GM21528 (cell line): ENCODE measurements at regions not wholly inside any gene's neighbourhood (a gene's known extent, or its start where the extent isn't known, plus 50 kb on each side); places are given as distances from the start of the nearest gene placed in this dataset.

Experiments used
- ATAC-seq: cut with Tn5 transposase; IDR thresholded peaks from one replicate; pipeline ENCODE4 v1.9.1; 2021; ENCODE audit warnings: mild to moderate bottlenecking, moderate library complexity; ENCODE audit not compliant: unreplicated experiment, low FRiP score

DNA sequence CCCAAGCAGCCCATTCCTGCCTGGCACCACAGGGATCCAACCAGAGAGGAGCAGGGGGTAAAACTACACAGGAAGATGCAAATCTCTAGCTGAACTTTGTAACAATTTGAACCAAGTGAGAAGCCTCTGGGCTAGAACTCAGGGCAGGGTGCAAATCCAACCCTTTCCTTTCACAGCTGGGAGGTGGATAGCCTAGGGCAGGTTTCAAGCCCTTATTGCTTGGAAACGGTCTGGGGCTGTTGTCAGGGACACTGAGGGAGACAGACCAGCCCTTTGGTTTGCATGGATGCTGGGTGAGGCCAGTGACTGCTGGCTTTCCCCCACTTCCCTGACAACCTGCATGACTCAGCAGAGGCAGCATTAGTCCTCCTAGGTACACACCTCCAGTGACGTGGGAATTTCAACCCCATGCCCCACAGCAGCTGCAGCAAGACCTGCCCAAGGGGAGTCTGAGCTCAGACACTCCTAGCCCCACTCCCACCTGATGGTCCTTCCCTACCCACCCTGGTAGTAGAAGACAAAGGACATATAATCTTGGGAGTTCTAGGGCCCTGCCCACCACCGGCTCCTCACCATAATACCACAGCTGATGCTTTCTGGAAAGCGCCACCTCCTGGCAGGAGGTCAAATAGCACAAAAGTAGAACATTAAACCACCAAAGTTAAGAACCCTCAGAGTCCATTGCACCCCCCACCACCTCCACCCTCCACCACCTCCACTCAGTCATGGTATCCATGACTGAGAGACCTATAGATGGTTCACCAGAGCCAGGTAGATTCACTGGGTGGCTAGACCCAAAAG lies 797.7 kb upstream of the MAN1A1 start:
- ATAC-seq, result no peak

DNA sequence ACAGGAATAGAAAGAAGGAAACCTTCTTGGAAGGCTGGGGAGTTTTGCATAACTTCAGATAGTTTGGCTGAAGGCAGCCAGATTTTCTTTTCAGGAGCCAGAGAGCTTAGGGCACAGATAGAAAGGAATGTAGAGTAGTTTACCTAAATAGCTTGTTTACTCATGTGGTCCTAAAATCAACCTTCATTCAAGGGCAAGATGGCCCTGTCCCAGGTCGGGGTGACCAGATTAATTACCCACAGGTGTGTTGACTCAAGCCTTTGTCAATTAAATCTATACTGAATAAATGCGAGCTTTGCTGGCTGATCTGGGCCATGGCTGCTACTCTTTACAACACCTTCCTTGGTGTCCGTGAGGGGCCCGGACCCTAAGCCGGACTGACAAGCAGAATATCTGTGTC lies 792.0 kb upstream of the MAN1A1 start:
- ATAC-seq, result no peak

DNA sequence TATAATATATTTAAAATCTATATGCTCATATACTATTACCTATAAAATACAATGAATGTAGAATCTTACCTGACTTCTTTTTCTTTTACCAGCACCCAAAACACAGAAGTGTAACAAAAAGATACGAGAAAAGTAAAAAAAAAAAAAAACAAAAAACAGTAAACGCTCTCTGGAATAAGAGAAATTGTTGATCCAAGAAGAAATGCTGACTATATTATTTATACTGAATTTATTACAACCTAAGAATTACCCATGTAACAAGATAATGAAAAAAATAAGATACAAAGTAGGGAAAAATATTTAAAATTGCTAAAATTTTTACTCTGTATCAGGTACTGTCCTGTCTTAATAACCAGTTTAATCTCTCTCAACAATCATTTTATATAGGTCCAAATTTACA lies 787.9 kb upstream of the MAN1A1 start:
- ATAC-seq, result no peak

DNA sequence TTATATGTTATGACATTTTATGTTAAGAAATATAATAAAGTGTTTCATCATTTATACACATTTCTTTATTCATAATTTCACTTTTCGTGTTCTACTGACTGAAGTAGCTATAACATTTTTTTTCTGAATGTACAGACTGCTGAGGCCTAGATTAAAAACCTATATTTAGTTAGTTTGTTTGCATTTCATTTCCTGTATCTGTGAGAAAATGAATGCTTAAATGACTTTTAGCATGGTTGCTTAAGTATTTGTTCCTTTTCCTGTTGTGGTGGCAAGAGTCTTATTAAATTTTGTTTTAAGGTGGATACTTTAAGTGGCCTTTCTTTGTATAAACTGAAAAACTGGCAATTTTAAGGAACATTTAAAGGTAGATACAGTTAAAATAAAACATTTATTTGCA lies 779.7 kb upstream of the MAN1A1 start:
- ATAC-seq, result no peak

DNA sequence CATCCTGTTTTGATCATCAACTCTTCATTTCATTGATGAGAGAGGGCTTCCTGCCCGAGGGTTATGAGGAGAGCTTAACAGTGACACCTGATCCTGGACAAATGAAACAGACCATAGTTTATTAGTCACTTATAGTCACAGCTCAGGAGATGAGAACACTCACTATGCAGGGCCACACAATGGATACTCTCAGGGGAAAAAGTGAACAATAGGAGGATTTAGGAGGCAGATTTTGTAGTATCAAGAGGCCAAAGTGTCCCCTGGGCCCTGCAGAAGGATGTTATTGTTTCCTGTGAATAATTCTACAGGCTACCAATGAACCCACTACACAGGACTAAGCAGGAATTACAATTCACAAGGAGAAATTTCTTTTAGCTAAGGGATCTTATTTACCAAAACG lies 772.8 kb upstream of the MAN1A1 start:
- ATAC-seq, result no peak

DNA sequence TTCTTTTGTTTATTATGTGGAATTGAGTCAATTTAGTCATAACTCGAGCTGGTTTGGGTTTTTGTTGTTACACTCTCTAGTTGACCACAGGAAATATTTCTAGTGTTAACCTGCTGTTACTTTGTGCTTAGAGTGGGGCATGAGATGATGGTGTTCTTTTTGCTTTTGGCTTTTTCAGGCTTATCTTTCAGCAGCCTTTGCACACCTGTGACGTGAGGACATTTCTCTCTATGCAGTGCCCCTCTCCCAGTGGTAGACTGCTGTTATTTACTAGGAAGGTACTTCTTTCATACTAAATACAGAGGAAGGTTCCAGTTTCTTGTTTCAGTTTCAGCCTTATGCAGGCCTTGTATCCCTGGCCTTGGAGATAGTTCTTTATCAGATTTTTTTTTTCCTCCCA lies 766.8 kb upstream of the MAN1A1 start:
- ATAC-seq, result no peak

DNA sequence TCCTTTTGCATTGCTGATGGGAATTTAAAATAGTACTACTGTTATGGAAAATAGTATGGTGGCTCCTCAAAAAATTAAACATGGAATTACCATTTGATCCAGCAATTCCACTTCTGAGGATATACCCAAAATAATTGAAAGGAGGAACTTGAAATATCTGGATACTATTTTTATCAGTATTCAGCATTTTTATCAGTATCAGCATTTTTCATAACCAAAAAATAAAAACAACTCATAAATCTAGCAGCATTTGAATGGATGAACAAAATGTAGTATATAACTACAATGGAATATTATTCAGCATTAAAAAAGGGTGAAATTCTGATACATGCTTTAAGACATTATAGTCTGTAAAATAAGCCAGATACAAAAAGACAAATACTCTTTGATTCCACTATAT lies 763.4 kb upstream of the MAN1A1 start:
- ATAC-seq, result no peak

DNA sequence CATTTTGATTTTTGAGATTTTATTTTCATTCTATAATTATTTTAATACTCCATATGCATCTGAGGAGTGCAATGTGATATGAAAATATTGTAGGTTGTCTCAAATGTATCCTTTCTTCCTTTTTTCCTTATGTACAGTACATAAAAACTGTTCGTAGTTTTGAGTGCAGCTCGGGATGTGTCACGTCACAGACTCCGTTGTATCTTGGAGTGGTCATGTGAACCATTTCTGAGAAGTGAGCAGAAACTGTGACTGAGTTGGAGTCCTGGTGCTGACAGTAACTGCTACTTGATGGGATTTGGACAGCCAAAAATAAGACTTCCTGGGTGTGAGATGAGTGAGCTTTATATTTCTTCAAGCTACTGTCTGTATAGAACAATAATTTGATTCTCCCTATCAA lies 761.4 kb upstream of the MAN1A1 start:
- ATAC-seq, result no peak

DNA sequence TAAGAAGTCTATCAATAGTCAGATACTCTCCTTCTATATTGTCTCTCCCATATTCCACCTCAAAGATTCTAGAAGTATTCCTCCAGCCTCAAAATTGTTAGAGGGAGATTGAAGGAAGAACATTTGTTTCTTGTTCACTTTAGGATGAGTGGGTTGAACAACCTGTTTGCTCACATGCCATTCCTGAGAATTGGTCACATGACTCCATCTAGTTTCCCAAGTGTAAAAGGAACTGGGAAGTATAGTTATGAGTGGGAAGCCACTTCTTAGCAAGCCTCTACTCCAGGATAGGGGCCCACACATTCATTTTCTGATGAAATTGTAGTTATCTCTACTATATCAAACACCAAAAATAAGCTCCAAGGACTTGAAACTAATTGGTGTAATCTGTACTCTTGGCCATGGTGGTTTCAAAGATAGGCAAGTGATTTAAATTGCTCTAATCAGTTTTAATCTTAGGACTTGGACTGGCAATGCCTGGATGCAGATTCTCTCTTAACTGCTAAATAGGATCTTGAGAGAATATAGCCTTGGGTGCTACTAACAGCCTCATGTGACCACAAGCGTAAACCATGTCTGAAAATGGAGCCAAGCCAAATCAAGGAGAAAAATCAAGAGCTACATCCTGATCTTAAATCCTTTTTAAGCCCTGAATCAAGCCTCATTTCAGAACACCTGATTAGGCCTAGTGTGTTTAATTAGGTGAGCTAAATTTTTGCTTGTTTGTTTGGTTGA lies 758.7 kb upstream of the MAN1A1 start:
- no peak for ATAC-seq

DNA sequence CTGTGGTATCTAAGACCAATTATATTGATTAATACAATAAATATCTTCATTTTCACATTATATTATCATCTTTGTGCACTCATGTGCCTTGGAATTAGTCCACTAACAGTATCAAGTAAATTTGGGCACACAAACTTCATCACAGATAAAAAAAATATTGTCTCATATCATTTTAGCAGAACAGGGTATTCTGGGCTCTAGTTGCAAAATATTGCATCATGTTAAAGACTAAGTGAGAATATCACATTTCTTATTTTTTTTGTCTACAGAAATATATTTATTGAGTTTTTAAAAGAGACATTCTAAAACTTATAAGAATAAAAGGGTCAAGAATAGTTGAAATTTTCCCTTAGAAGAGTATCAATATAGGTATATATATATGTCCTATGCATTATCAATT lies 754.1 kb upstream of the MAN1A1 start:
- ATAC-seq, result no peak

DNA sequence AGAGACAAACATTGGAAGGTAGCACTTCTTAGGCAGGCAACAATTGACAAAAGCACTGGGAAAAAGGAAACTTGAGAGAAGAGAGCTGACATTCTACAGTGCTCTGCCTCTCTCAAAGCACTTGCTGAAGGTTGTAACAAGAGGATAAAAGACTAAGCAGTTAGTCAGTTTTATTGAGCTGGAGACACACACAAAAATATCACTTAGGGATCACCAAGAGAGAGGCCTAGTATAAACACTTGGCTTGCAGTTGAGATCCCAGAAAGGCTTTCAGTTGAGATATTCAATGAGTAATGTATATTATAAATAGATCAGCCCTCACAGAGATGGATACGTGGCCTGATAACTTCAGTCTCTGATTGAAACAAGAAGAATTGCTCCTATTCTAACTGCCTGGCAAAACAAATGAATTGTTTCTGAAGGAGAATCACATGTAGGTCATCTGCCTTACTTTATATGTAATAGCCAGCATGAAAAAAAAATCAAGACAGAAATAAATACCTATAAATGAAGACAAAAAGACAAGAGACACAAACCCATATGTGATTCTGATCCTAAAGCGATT lies 747.2 kb upstream of the MAN1A1 start:
- no peak for ATAC-seq

DNA sequence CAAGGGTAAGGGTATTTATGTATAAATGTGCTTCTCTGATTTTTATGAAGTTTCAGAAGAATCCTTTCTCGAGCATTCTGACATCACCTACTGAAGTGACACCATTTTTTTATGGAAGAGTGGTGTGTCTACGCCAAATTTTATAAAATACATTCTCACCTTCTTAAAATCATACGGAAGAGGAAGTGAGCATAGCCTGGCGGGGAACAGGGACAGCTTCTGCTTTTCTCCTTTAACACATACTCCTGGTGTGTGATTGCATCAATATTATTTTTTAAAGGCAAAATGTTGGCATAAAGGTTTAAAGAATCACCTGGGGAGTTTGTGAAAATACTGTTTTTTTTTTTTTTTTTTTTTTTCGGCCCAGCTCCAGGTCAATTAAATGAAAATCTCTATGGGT lies 733.6 kb upstream of the MAN1A1 start:
- no peak for ATAC-seq

DNA sequence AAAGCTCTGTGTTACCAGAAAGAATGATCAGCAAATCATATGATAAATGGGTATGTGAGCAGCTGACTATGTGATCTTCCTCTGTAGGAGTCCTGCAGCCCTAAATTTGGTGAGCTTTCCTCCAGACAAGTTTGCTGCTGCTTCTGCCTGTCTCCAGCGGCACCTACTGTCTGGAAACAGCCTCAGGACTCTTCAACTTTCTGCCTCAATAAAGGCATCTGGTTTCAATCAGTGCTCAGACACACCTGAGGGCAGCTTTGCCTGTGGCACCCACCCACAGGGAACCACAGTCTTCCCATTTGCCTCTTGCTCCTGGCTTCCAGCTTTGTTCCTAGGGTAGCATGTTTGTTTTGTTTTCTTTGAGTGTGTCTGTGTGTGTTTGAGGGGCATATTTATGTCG lies 727.9 kb upstream of the MAN1A1 start:
- ATAC-seq, result no peak

DNA sequence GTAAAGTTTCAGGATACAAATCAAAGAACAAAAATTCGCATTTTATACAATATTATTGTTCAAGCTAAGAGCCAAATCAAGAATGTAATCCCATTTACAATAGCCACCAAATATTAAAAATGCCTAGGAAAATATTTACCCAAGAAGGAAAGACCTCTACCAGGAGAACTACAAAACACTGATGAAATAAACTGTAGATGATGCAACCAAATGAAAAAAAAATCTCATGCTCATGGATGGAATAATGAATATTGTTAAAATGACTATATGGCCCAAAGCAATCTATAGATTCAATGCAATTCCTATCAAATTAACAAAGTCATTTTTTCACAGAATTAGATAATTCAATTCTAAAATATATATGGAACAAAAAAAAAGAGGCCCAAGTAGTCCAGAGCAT lies 708.8 kb upstream of the MAN1A1 start:
- ATAC-seq, result no peak

DNA sequence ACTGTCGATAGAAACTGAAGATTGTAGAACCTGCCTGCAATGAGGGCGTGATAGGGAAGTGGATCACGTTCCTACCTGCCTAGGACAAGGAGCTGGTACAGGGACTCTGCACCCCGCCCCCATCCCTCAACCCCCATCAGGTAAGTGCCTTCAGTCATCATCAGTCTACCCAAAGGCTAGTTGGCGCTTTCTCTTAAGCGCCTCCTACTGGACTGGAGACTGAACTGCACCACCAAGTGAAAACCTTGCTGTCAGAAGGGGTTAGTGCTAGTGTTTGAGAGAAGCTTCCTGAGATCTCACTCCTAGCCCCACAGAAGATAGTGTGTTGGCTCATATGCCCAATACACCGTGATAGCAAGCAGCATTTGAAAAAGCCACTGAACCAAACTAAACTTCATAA lies 706.5 kb upstream of the MAN1A1 start:
- ATAC-seq, result peak; percentile 73

DNA sequence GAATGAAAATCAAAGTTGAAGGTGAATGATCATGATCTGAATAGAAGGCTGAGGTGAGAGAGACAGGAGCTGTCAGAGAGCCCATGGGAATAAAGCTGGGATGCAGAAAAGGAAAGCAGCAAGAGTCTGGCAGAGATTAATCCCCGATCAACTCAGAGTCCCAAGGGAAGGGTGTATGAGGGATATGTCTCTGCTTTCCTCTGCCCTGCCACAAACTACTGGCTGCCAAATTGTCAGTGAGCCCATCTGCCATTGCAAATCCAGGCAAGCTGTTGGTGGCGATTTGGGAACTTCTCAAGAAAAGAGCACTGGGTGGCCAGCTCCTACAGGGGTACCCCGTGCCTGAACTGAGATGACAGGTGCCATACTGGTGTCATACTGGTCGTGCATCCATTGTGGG lies 705.5 kb upstream of the MAN1A1 start:
- no peak for ATAC-seq

DNA sequence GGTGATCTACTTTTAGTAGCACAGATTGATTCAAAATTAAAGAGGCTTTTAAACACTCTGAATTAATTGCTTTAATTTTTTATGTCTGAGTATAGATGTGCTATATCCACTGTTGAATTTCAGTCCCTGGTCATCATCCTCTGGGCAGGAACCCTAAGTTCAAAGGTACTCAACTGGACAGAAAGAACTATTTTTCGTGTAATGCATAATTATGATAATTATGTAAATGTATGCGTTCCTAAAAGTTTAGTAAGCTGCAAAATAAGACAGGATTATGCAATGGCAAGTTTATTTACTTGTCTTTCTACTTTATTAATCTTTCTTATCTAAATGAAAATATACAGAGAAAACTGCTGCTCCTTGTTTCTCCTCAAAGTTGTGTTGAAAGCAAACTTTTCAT lies 690.1 kb upstream of the MAN1A1 start:
- ATAC-seq, result no peak

DNA sequence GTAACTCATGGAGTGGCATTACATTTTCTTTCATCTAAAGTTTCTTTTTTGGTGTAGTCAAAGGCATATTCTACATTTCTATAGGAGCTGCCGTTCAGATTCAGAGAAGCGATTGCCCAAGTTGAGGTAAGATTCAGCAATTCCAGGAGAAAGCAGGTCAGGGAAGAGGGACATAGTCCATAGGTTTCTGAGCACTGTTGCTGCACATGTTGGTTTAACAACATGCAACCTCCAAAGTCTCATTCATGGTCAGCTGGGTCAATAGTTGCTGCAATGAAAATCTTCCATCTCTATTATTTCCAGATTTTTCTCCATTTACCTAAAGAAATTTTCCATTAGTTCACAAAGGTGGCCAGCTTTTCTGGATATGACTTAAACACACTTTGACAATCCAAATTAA lies 682.3 kb upstream of the MAN1A1 start:
- ATAC-seq, result no peak

DNA sequence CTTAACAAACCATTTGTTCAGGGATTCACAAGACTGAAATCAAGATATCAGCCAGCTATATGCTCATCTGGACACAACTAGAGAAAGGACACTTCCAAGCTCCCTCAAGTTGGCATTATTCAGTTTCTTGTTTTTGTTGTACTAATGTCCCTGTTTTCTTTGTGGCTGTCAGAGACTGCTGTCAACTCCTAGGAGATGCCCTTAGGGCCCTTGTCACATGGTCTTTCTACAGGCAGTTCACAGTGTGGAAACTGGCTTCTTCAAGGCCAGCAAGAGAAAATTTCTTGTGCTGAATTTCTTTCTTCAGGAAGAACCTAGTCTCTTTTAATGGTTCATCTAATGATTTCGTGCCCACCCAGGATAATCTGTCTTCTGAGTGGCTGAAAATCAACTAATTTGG lies 677.2 kb upstream of the MAN1A1 start:
- no peak for ATAC-seq

DNA sequence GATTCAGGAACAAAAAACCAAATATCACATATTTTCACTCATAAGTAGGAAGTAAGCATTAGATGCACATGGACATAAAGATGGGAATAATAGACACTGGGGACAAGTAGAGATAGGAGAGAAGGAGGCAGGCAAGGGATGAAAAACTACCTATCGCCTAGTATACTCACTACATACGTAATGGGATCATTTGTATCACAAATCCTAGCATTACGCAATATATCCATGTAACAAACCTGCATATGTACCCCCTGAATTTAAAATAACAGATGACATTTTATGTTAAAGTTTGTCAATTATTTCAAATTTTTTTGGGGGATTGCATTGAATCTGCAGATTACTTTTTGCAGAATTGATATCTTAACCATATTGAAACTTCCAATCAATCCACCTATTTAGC lies 660.5 kb upstream of the MAN1A1 start:
- no peak for ATAC-seq

DNA sequence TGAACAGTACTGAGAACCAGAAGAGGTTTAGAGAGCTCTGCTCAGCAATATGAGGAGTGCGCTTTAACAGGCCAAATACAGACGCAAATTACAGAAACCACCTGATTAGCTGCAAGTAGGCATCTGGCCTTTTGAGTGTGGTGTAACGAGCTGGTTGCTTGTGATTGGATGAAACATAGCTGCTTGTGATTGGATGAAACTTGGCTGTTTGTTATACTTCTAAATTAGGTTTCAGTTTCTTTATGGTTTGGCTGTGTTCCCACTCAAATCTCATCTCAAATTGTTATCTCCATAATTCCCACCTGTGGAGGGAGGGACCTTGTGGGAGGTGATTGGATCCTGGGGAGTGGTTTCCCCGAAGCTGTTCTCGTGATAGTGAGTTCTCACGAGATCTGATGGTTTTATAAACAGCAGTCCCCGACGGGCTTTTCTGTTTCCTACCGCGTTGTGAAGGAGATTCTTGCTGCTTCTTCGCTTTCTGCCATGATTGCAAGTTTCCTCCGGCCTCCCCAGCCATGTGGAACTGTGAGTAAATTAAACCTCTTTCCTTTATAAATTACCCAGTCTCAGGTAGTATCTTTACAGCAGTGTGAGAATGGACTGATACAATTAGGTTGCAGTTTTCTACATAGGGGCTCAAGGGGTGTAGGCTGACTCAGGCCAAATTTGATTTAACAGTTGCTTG lies 655.9 kb upstream of the MAN1A1 start:
- ATAC-seq, result no peak
